GM18907 (cell line): ENCODE measurements at regions not wholly inside any gene's neighbourhood (a gene's known extent, or its start where the extent isn't known, plus 50 kb on each side); places are given as distances from the start of the nearest gene placed in this dataset.
"Not testable (repeated sequence)": the region's sequence is repeated elsewhere in the genome, so short reads cannot be mapped to it uniquely, and the experiment has no call there.

ENCODE experiments used
- ATAC-seq: cut with Tn5 transposase; IDR thresholded peaks from one replicate; pipeline ENCODE4 v1.9.1; 2021; ENCODE audit warnings: mild to moderate bottlenecking, moderate library complexity; ENCODE audit not compliant: unreplicated experiment

- ATAC-seq, result not testable (repeated sequence)
These were observed 667.1 kb downstream of the PRIM2 start for GRCh38 chr6:57984575-57984974.

DNA sequence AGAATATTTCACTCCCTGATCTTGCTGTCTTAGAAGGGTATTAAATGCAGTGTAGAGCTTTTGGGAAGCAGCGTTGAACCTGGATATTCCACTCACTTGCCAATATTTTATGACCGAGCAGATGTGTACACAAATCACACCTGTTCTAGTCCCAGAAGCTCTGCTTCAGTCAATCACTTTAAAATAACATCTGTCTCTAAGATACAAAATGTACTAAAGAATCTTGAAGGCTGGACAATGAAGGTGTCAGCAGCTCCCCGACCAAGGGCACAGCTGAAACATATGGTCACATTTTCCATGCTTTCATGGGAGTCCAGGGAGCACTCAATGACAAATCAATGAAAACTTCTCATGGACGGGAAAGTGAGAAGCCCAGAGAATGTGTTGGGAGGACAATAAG lies 668.3 kb downstream of the PRIM2 start:
- ATAC-seq, result not testable (repeated sequence)

GRCh38 chr6:57986584-57986983 lies 669.2 kb downstream of the PRIM2 start:
- peak; percentile 99 for ATAC-seq

GRCh38 chr6:57989520-57990080 lies 672.2 kb downstream of the PRIM2 start:
- ATAC-seq, result not testable (repeated sequence)

DNA sequence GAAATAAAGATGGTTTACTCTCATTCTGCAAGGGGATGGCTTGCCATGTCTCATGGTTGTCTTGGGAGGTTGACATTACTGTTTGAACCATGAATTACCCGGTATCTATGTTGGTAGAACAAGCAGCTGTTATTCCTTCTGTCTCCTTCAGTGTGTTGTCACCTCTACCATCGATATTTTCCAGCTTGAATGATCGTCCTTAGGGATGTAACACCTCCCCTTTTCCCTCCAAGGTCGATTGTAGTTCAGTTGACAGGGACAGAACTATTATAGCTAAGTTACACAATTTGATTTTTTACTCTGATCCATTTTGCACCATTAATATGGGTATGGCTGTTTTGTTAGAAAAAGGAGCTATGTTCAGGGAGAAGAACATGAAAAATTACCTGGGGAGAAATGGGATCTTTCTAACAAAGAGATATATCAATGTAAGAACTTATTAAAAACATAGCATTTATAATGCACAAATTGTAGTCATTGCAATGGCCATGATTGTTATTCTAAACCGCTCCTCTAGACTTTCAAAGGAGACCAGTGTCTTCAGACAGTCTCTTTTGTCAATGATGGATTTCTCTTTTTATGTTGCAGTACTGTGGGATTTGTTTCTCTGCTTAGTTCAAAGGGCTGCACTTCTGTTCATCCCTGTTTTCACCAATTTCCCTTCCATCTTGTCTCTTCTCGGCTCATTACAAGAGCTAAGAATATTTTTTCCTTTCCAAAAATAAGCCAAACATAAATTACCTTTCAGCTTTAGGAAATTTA lies 681.6 kb downstream of the PRIM2 start:
- ATAC-seq, result not testable (repeated sequence)

DNA sequence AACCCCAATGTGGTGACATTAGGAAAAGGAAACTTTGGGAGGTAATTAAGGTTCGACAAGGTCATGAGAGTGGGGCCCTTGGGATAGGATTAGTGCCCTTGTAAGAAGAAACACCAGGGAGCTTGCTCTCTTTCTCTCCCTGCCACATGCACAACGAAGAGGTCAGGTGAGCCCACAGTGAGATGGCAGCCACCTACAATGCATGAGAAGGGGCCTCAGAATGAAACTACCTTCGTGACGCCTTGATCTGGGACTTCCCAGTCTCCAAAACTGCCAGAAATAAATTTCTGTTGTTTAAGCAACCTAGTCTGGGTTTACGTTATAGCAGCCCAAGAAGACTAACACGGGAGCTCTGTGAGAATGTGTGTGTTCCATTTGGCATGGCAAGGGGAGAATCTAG lies 682.8 kb downstream of the PRIM2 start:
- not testable (repeated sequence) for ATAC-seq

DNA sequence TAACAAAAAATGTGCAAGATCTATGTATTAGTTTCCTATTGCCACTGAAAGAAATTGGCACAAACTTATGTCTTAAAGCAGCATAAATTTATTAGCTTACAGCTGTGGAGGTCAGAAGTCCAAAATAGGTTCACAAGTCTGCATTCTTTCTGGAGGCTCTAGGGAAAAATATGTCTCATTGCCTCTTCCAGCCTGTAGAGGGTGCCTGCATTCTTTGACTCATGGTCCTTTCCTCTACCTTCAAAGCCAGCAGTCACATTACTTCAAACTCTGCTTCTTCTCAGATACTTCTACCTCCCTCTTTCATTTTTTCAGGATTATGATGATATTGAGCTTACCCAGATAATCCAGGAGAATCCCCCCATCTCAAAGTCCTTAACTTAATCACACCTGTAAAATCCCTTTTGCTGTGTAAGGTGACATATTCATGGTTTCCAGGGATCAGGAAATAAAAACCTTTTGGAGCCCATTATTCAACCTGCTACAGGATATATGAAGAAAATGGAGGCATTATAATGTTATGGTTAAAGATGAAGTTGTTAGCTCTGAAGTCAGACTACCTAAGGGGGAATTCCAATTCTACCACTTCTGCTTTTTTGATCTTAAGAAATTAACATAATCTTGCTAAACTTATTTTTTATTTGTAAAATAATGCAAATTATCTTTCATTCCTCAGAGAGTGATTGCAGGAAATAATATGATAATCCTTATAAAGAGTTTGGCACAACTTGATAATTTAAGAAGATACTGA lies 686.2 kb downstream of the PRIM2 start:
- ATAC-seq, result peak; percentile 74

- not testable (repeated sequence) for ATAC-seq
These were observed 690.0 kb downstream of the PRIM2 start for GRCh38 chr6:58007334-58008000.

DNA sequence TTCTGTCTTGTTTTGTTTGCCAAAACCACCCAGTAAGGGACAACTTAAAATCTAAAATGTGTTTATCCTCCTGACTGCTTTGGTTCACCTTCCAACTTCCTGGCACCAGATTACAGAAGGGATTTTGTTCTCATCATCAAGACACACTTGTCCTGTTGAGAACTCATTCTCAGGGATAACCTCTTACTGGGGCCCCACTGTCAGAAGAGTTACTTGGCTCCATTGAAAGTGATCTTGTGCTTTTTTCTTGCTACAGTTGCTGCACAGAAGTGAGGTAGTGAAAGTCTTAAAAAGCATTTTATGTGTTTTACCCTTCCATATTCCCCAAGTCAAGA lies 690.5 kb downstream of the PRIM2 start:
- ATAC-seq, result not testable (repeated sequence)

DNA sequence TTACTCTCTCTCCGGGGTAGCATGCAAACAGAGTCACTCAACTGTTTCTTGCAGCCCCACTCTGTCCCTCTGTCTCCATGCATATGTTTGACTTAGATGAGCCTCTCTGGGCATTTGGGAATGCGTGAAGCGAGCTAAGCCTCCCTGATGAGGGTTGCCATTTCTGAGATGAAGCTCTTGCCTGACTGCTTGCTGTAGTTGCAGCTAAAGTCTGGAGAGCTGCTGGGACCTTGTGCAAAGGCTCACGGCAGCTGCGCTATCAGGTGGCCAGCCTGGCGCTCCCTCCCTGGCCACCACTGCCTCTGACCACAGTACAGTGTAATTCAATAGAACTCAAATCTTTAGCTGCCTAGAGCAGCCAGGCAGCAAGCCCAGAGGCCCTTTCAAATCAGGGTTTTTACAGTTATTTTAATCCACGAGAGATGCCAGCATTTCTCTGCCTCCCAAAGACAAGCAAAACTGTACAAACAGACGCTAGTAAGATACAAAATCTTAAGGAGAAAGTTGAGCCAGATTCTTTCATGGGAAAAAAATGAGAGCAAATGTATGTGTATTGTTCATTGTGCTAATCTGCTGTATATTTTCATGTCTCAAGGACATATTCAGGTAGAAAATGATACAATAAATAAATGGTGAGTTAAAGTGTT lies 694.6 kb downstream of the PRIM2 start:
- not testable (repeated sequence) for ATAC-seq

GRCh38 chr6:58016614-58017013 lies 699.2 kb downstream of the PRIM2 start:
- ATAC-seq, result not testable (repeated sequence)

- ATAC-seq, result not testable (repeated sequence)
These were observed 710.8 kb downstream of the PRIM2 start for GRCh38 chr6:58028188-58028587.

GRCh38 chr6:58038213-58038612 lies 720.8 kb downstream of the PRIM2 start:
- not testable (repeated sequence) for ATAC-seq

- not testable (repeated sequence) for ATAC-seq
These were observed 729.2 kb downstream of the PRIM2 start for GRCh38 chr6:58046584-58046983.

GRCh38 chr6:58047389-58047788 lies 730.0 kb downstream of the PRIM2 start:
- ATAC-seq, result not testable (repeated sequence)

DNA sequence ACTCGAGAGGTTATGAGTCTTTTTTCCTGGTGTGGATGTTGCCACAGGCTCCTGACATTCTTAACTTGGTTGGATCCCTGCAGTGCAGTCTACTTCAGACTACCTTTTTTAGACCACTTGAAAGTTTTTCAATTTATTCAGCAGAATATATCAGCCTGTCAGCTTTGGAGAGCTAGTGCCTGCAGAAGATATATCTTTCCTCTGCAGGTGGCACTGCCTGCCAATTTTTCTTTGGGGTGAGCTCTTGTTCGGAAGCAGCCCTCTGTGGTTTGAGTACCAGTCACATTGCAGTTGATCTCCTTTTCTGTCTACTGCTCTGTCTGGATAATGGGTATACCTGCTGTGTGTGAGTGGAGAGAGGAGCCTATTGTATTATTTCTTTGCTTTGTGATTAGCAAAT lies 730.4 kb downstream of the PRIM2 start:
- ATAC-seq, result not testable (repeated sequence)

- ATAC-seq, result not testable (repeated sequence)
These were observed 738.2 kb downstream of the PRIM2 start for GRCh38 chr6:58055465-58056176.

DNA sequence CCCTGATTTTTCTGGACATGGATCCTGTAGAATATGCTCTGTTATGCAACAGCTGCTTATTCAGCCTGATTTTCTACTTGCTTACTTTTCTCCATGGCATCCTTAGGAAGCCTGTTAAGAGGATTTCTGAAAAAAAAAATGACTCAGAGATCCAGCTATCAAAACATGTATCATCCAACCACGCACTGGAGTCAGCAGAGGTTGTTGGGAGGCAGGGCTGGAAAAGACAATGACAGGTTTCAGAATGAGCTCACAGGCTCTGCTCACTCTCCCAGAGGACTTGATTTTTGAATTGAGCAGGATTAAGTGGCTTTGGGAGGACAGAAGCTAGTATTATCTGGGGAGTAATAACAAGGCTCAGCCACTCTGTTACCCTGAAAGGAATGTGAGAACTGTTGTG lies 742.3 kb downstream of the PRIM2 start:
- ATAC-seq, result not testable (repeated sequence)

GRCh38 chr6:58063542-58063941 lies 746.1 kb downstream of the PRIM2 start:
- not testable (repeated sequence) for ATAC-seq
